Colonic mucosa (tissue), 4 donors: ENCODE measurements at regions not wholly inside any gene's neighbourhood (a gene's known extent, or its start where the extent isn't known, plus 50 kb on each side); places are given as distances from the start of the nearest gene placed in this dataset.

Source experiments
- DNase-seq: peaks from one replicate; pipeline ENCODE4 v3.0.0-alpha.2; 2020
- H3K27ac ChIP-seq: fragments of 200-600 bp; one replicate; pipeline ENCODE4 v1.8.0; 2021
- H3K27me3 ChIP-seq: fragments of 200-600 bp; one replicate; pipeline ENCODE4 v1.8.0; 2021
- H3K36me3 ChIP-seq: fragments of 200-600 bp; one replicate; pipeline ENCODE4 v1.8.0; 2021
- H3K4me1 ChIP-seq: fragments of 200-600 bp; one replicate; pipeline ENCODE4 v1.8.0; 2021; ENCODE audit warnings: mild to moderate bottlenecking
- H3K4me3 ChIP-seq: fragments of 200-600 bp; one replicate; pipeline ENCODE4 v1.8.0; 2021
- H3K9ac ChIP-seq, 2 donors: one replicate each; pipeline ENCODE4 v1.7.0; 2013; ENCODE audit warnings: control low read depth in 2 of 2, low read depth in 2 of 2, low read length in 2 of 2
- H3K9me3 ChIP-seq: fragments of 200-600 bp; one replicate; pipeline ENCODE4 v1.8.0; 2021
- CTCF ChIP-seq: fragments of 200-600 bp; IDR thresholded peaks from one replicate; pipeline ENCODE4 v1.8.0; 2022; ENCODE audit warnings: antibody characterized with exemption, mild to moderate bottlenecking
- intact Hi-C: fragments of 100-400 bp; cut with DNase I; formaldehyde crosslinking; loops from one replicate; pipeline ENCODE4 v1.14.1; 2022
- donor health status: healthy.
- donor health status: DM: no; HTN: no; CAD: no.
- donor health status: DM: no; HTN: no; CAD: no.

GRCh38 chr7:18425227-18425626, 70.3 kb upstream of the HDAC9 start:
- H3K4me1 ChIP-seq: no peaks in the 10 kb centered on the region
- H3K27me3 ChIP-seq: no peaks in the 10 kb centered on the region
- TF ChIP-seq CTCF: no peak
- H3K4me3 ChIP-seq: no peak overlapping the region
- no peaks in the 10 kb centered on the region for H3K9me3 ChIP-seq
- no peak overlapping the region for H3K27ac ChIP-seq
- intact Hi-C loops: no loop called here
- no peak overlapping the region for H3K9ac ChIP-seq
- no peaks in the 10 kb centered on the region for H3K36me3 ChIP-seq
- DNase-seq: no peak

- no peak for TF ChIP-seq CTCF
- intact Hi-C loops: no loop called here
- Histone ChIP-seq H3K9me3 (no peaks in the 10 kb centered on the region), H3K27me3 (no peaks in the 10 kb centered on the region), H3K4me3 (no peak overlapping the region), H3K9ac (no peak overlapping the region), H3K36me3 (no peaks in the 10 kb centered on the region), H3K4me1 (no peaks in the 10 kb centered on the region), H3K27ac (no peak overlapping the region)
- no peak for DNase-seq
Observed at GRCh38 chr7:18425838-18426445, 69.6 kb upstream of the HDAC9 start.

- H3K9ac ChIP-seq: no peak overlapping the region
- no peaks in the 10 kb centered on the region for H3K9me3 ChIP-seq
- H3K27ac ChIP-seq: no peak overlapping the region
- intact Hi-C loops: no loop called here
- H3K36me3 ChIP-seq: no peaks in the 10 kb centered on the region
- no peak for DNase-seq
- H3K4me1 ChIP-seq: no peaks in the 10 kb centered on the region
- H3K27me3 ChIP-seq: no peaks in the 10 kb centered on the region
- H3K4me3 ChIP-seq: no peak overlapping the region
- no peak for TF ChIP-seq CTCF
Observed at GRCh38 chr7:18426564-18427226, 68.9 kb upstream of the HDAC9 start.

- Histone ChIP-seq H3K36me3 (no peaks in the 10 kb centered on the region), H3K27ac (no peak overlapping the region), H3K27me3 (no peaks in the 10 kb centered on the region), H3K4me3 (no peak overlapping the region), H3K9me3 (no peaks in the 10 kb centered on the region), H3K4me1 (no peaks in the 10 kb centered on the region), H3K9ac (no peak overlapping the region)
- no peak for TF ChIP-seq CTCF
- intact Hi-C loops: no loop called here
- no peak for DNase-seq
Observed at GRCh38 chr7:18429547-18429946, 66.0 kb upstream of the HDAC9 start.

- Histone ChIP-seq H3K36me3 (no peaks in the 10 kb centered on the region), H3K4me1 (no peaks in the 10 kb centered on the region), H3K9me3 (no peaks in the 10 kb centered on the region), H3K27me3 (no peaks in the 10 kb centered on the region), H3K9ac (no peak overlapping the region), H3K27ac (no peak overlapping the region), H3K4me3 (no peak overlapping the region)
- TF ChIP-seq CTCF: no peak
- intact Hi-C loops: no loop called here
- DNase-seq: no peak
Observed at GRCh38 chr7:18430810-18431209, 64.7 kb upstream of the HDAC9 start.
